Mesenchymal stem cell (in vitro differentiated cells and primary cell): ENCODE measurements at regions not wholly inside any gene's neighbourhood (a gene's known extent, or its start where the extent isn't known, plus 50 kb on each side); places are given as distances from the start of the nearest gene placed in this dataset.
"Not testable (repeated sequence)": the region's sequence is repeated elsewhere in the genome, so short reads cannot be mapped to it uniquely, and the experiment has no call there.

Source experiments
- DNase-seq: peaks from one replicate; pipeline ENCODE4 v3.0.0-alpha.2; 2013
- H2AFZ ChIP-seq: one replicate; pipeline ENCODE4 v1.6.1; 2013; ENCODE audit warnings: low read depth, mild to moderate bottlenecking, control low read depth, inconsistent platforms, low read length, moderate library complexity
- H2AK5ac ChIP-seq: 2 replicates; pipeline ENCODE4 v1.6.1; 2013; ENCODE audit warnings: low read length, moderate library complexity, mild to moderate bottlenecking, inconsistent platforms; ENCODE audit not compliant: severe bottlenecking
- H2BK120ac ChIP-seq: one replicate; pipeline ENCODE4 v1.6.1; 2013; ENCODE audit warnings: low read depth, mild to moderate bottlenecking, inconsistent platforms, low read length, moderate library complexity
- H2BK12ac ChIP-seq, 2 experiments: one replicate each; pipeline ENCODE4 v1.6.1; 2013; ENCODE audit warnings: inconsistent platforms in 2 of 2, low read length in 2 of 2, mild to moderate bottlenecking in 2 of 2, moderate library complexity in 2 of 2, control low read depth in 1 of 2
- H2BK15ac ChIP-seq: one replicate; pipeline ENCODE4 v1.6.1; 2013; ENCODE audit warnings: mild to moderate bottlenecking, low read depth, inconsistent platforms; ENCODE audit not compliant: poor library complexity, severe bottlenecking
- H2BK5ac ChIP-seq: 2 replicates; pipeline ENCODE4 v1.6.1; 2013; ENCODE audit warnings: low read depth, mild to moderate bottlenecking, low read length, control low read depth, inconsistent platforms; ENCODE audit not compliant: poor library complexity, severe bottlenecking
- H3K14ac ChIP-seq, 2 experiments: one replicate each; pipeline ENCODE4 v1.6.1; 2013; ENCODE audit warnings: inconsistent platforms in 2 of 2, low read length in 2 of 2, control low read depth in 1 of 2, mild to moderate bottlenecking in 1 of 2, moderate library complexity in 1 of 2
- H3K18ac ChIP-seq, 2 experiments: one replicate each; pipeline ENCODE4 v1.6.1; 2013; ENCODE audit warnings: inconsistent platforms in 2 of 2, low read length in 2 of 2, control low read depth in 1 of 2, low read depth in 1 of 2, mild to moderate bottlenecking in 1 of 2
- H3K23ac ChIP-seq, 2 experiments: one replicate each; pipeline ENCODE4 v1.6.1; 2013; ENCODE audit warnings: inconsistent platforms in 2 of 2, low read length in 2 of 2, mild to moderate bottlenecking in 2 of 2, moderate library complexity in 2 of 2, control low read depth in 1 of 2
- H3K27ac ChIP-seq: 2 replicates; pipeline ENCODE4 v1.5.1; 2013; ENCODE audit warnings: mild to moderate bottlenecking, moderate library complexity, low read length, control low read depth, inconsistent platforms; ENCODE audit not compliant: poor library complexity, severe bottlenecking
- H3K27me3 ChIP-seq, 2 experiments: 2 replicates each; pipeline versions ENCODE4 v1.6.1 to v1.7.0; 2013; ENCODE audit warnings: low read length in 2 of 2, mild to moderate bottlenecking in 2 of 2, moderate library complexity in 2 of 2, control low read depth in 1 of 2, inconsistent platforms in 1 of 2; ENCODE audit not compliant: control insufficient read depth in 1 of 2, insufficient read depth in 1 of 2
- H3K36me3 ChIP-seq, 2 experiments: 2 replicates each; pipeline versions ENCODE4 v1.6.1 to v1.7.0; 2013; ENCODE audit warnings: low read length in 2 of 2, control low read depth in 1 of 2, inconsistent platforms in 1 of 2, low read depth in 1 of 2, mild to moderate bottlenecking in 1 of 2; ENCODE audit not compliant: insufficient read depth in 2 of 2, control insufficient read depth in 1 of 2
- H3K4ac ChIP-seq, 2 experiments: one replicate each; pipeline ENCODE4 v1.6.1; 2013; ENCODE audit warnings: inconsistent platforms in 2 of 2, low read length in 2 of 2, mild to moderate bottlenecking in 2 of 2, moderate library complexity in 2 of 2, control low read depth in 1 of 2, low read depth in 1 of 2
- H3K4me1 ChIP-seq: 2 replicates; pipeline ENCODE4 v1.6.1; 2013; ENCODE audit warnings: low read depth, low read length, control low read depth; ENCODE audit not compliant: control insufficient read depth, insufficient read depth
- H3K4me2 ChIP-seq: 2 replicates; pipeline ENCODE4 v1.6.1; 2013; ENCODE audit warnings: low read length, mild to moderate bottlenecking, inconsistent platforms; ENCODE audit not compliant: poor library complexity, severe bottlenecking
- H3K4me3 ChIP-seq, 2 experiments: 2 replicates each; pipeline versions ENCODE4 v1.5.1 to v1.7.0; 2013; ENCODE audit warnings: low read length in 2 of 2, mild to moderate bottlenecking in 2 of 2, control low read depth in 1 of 2, low read depth in 1 of 2; ENCODE audit not compliant: insufficient read depth in 1 of 2
- H3K79me1 ChIP-seq: replicated peaks from 2 replicates; pipeline ENCODE4 v1.6.1; 2013; ENCODE audit warnings: mild to moderate bottlenecking, control low read depth, low read length, inconsistent platforms; ENCODE audit not compliant: poor library complexity, severe bottlenecking
- H3K9ac ChIP-seq: 2 replicates; pipeline ENCODE4 v1.7.0; 2013; ENCODE audit warnings: mild to moderate bottlenecking, low read length, moderate library complexity
- H3K9me3 ChIP-seq: 2 replicates; pipeline ENCODE4 v1.7.0; 2013; ENCODE audit warnings: mild to moderate bottlenecking, low read length; ENCODE audit not compliant: control insufficient read depth
- H4K8ac ChIP-seq: one replicate; pipeline ENCODE4 v1.6.1; 2013; ENCODE audit warnings: inconsistent platforms, mild to moderate bottlenecking, low read length, moderate library complexity
- H4K91ac ChIP-seq: one replicate; pipeline ENCODE4 v1.6.1; 2013; ENCODE audit warnings: mild to moderate bottlenecking, low read length, inconsistent platforms
- WGBS: methylation state at CpG from one replicate; pipeline ENCODE4 v1.1.7; 2013; ENCODE audit warnings: mixed read lengths; 5-methylcytosine and 5-hydroxymethylcytosine counted together

DNA sequence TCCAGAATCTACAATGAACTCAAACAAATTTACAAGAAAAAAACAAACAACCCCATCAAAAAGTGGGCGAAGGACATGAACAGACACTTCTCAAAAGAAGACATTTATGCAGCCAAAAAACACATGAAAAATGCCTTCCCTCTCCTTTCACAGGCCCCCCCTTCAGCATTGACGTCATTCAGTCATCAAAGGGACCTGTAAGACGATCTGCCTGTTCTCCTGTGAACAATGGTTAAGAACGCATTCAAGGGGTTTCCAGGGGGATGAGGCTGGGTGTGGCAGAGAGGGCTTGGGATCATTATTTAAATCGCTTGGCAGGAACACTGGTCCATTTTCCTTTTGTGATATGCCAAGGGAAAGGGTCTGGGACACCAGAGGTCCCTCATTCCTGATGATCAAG lies 110.7 kb upstream of the PELI2 start:
- H3K36me3 ChIP-seq, H3K9me3 ChIP-seq, H3K4me3 ChIP-seq, H3K4me2 ChIP-seq, H2BK15ac ChIP-seq, H3K18ac ChIP-seq, H3K9ac ChIP-seq, H2BK120ac ChIP-seq, H3K27ac ChIP-seq, H3K27me3 ChIP-seq, H2BK12ac ChIP-seq, DNase-seq, H2AFZ ChIP-seq, H3K79me1 ChIP-seq, H2AK5ac ChIP-seq, H4K91ac ChIP-seq, H3K14ac ChIP-seq, H3K4ac ChIP-seq, H3K23ac ChIP-seq, H2BK5ac ChIP-seq, H4K8ac ChIP-seq: not testable (repeated sequence)
- 86% methylated on average over 4 of the region's 5 CpGs for WGBS
- peaks cover 11% of the 10 kb centered on the region for H3K4me1 ChIP-seq

DNA sequence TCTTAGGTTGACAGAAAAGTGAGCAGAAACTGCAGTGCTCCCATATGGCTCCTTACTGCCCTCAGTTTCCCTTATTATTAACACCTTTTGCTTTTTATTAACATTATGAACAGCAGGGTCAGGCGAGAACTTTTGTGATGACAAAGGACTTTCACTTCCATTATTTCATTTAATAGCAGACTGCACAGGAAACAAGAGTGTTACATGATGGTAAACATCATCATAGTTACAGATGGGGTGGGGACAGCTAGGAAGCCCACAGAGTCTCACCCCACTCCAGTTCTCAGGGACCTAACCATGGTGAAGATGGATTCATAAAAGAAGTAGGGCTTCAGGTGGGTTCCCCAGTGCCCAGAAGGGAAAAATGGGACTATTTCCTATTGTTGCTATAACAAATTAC lies 110.1 kb upstream of the PELI2 start:
- Histone ChIP-seq H3K36me3 (no peaks in the 10 kb centered on the region), H3K4ac (no peak overlapping the region), H2BK120ac (no peak overlapping the region), H3K18ac (no peak overlapping the region), H3K27ac (no peak overlapping the region), H3K4me2 (no peak overlapping the region), H2BK5ac (no peak overlapping the region), H3K79me1 (no peaks in the 10 kb centered on the region), H3K4me1 (peaks cover 11% of the 10 kb centered on the region), H2AK5ac (no peak overlapping the region), H3K27me3 (no peaks in the 10 kb centered on the region), H4K8ac (no peak overlapping the region), H4K91ac (no peak overlapping the region), H3K14ac (no peak overlapping the region), H3K9me3 (peaks cover 3% of the 10 kb centered on the region), H3K4me3 (no peak overlapping the region), H2AFZ (no peak overlapping the region), H3K9ac (no peak overlapping the region), H2BK12ac (no peak overlapping the region), H3K23ac (no peak overlapping the region), H2BK15ac (no peak overlapping the region)
- WGBS = no CpG with 5 or more reads among the region's 1 CpG
- DNase-seq = no peak

DNA sequence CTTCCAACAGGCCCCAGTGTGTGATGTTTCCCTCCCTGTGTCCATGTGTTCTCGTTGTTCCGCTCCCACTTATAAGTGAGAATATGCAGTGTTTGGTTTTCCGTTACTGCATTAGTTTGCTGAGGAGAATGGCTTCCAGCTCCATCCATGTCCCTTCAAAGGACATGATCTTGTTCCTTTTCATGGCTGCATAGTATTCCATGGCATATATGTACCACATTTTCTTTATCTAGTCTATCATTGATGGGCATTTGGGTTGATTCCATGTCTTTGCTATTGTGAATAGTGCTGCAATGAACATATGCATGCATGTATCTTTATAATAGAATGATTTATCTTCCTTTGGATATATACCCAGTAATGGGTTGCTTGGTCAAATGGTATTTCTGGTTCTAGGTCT lies 109.5 kb upstream of the PELI2 start:
- not testable (repeated sequence) for H3K9me3 ChIP-seq, H4K8ac ChIP-seq, H3K27me3 ChIP-seq, H3K23ac ChIP-seq, H2AK5ac ChIP-seq, H2BK15ac ChIP-seq, H3K18ac ChIP-seq, H2BK5ac ChIP-seq, H3K4me1 ChIP-seq, DNase-seq, H3K9ac ChIP-seq, H2BK120ac ChIP-seq, H4K91ac ChIP-seq, H2BK12ac ChIP-seq, H3K14ac ChIP-seq, H3K4ac ChIP-seq, H2AFZ ChIP-seq, H3K4me2 ChIP-seq, H3K79me1 ChIP-seq, H3K27ac ChIP-seq, H3K36me3 ChIP-seq, H3K4me3 ChIP-seq
- 100% methylated on average over 2 of the region's 3 CpGs for WGBS

DNA sequence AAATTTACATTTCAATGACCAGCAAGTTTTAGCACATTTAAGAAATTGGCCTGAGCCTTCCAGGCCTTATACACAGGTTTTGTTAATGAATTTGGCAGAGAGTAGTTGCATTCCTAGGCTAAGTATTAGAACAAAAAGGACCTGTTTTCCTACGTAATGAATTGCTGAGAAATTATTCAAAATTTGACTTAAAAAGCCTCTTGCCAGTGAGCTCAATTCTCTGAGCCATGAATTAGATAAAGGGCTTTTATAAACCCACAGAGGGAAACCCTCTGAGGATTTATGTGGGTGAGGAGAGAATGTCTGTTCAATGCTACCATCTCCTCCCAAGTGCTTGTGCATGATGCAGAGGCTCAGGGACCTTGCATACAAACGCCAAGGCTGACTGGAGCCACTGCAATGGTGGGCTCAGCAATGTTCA lies 94.5 kb upstream of the PELI2 start:
- Histone ChIP-seq H3K4me1 (no peaks in the 10 kb centered on the region), H2BK120ac (no peak overlapping the region), H2BK15ac (no peak overlapping the region), H3K18ac (no peak overlapping the region), H3K9ac (no peak overlapping the region), H3K4ac (no peak overlapping the region), H3K14ac (no peak overlapping the region), H3K27me3 (no peaks in the 10 kb centered on the region), H3K27ac (no peak overlapping the region), H2AFZ (no peak overlapping the region), H3K23ac (no peak overlapping the region), H2BK12ac (no peak overlapping the region), H2AK5ac (no peak overlapping the region), H3K9me3 (no peaks in the 10 kb centered on the region), H3K36me3 (no peaks in the 10 kb centered on the region), H2BK5ac (no peak overlapping the region), H3K4me3 (no peak overlapping the region), H3K79me1 (no peaks in the 10 kb centered on the region), H3K4me2 (no peak overlapping the region), H4K91ac (no peak overlapping the region), H4K8ac (no peak overlapping the region)
- no peak for DNase-seq
- WGBS = 95% methylated on average over 1 of the region's 2 CpGs
